Activated CD4-positive, alpha-beta T cell treated with anti-CD3 and anti-CD28 coated beads, Interleukin-2, amount 10 ng/mL, durations not matched to agents 24 days and 14 days (primary cell): ENCODE measurements at regions not wholly inside any gene's neighbourhood (a gene's known extent, or its start where the extent isn't known, plus 50 kb on each side); places are given as distances from the start of the nearest gene placed in this dataset.

Source experiments
- DNase-seq: peaks from one replicate; pipeline ENCODE4 v3.0.0; 2022
- H3K27ac Mint-ChIP-seq: one replicate; pipeline ENCODE4 v1.8.0; 2022; ENCODE audit warnings: mild to moderate bottlenecking, mixed read lengths
- H3K27me3 Mint-ChIP-seq: one replicate; pipeline ENCODE4 v1.8.0; 2022; ENCODE audit warnings: mixed read lengths
- H3K36me3 Mint-ChIP-seq: one replicate; pipeline ENCODE4 v1.8.0; 2022; ENCODE audit warnings: low read depth, mild to moderate bottlenecking, mixed read lengths
- H3K4me1 Mint-ChIP-seq: one replicate; pipeline ENCODE4 v1.8.0; 2021; ENCODE audit warnings: mixed read lengths
- H3K4me3 Mint-ChIP-seq: one replicate; pipeline ENCODE4 v1.8.0; 2022; ENCODE audit warnings: mild to moderate bottlenecking, moderate library complexity, mixed read lengths
- H3K9me3 Mint-ChIP-seq: one replicate; pipeline ENCODE4 v1.8.0; 2021; ENCODE audit warnings: mixed read lengths
- intact Hi-C: fragments of 100-400 bp; cut with micrococcal nuclease; formaldehyde crosslinking; loops from one replicate; pipeline ENCODE4 v1.15.1; 2023

GRCh38 chr2:234851451-234851850 is 100.4 kb upstream of the SH3BP4 start:
- no peak for DNase-seq
- no peak overlapping the region for H3K4me3 Mint-ChIP-seq
- intact Hi-C loops, result no loop called here
- H3K9me3 Mint-ChIP-seq, result no peaks in the 10 kb centered on the region
- no peak overlapping the region for H3K27ac Mint-ChIP-seq
- no peaks in the 10 kb centered on the region for H3K36me3 Mint-ChIP-seq
- H3K4me1 Mint-ChIP-seq, result no peaks in the 10 kb centered on the region
- no peaks in the 10 kb centered on the region for H3K27me3 Mint-ChIP-seq

- H3K27me3 Mint-ChIP-seq, result no peaks in the 10 kb centered on the region
- no peaks in the 10 kb centered on the region for H3K9me3 Mint-ChIP-seq
- H3K4me1 Mint-ChIP-seq, result no peaks in the 10 kb centered on the region
- intact Hi-C loops, result no loop called here
- DNase-seq, result no peak
- no peak overlapping the region for H3K27ac Mint-ChIP-seq
- no peaks in the 10 kb centered on the region for H3K36me3 Mint-ChIP-seq
- H3K4me3 Mint-ChIP-seq, result no peak overlapping the region
These were observed 101.0 kb upstream of the SH3BP4 start for GRCh38 chr2:234850818-234851217.

- no peak overlapping the region for H3K4me3 Mint-ChIP-seq
These were observed 102.1 kb upstream of the SH3BP4 start for GRCh38 chr2:234849678-234850077.

GRCh38 chr2:234848578-234848977 is 103.2 kb upstream of the SH3BP4 start:
- Mint-ChIP-seq H3K27ac (no peak overlapping the region), H3K9me3 (no peaks in the 10 kb centered on the region), H3K4me1 (no peaks in the 10 kb centered on the region), H3K27me3 (no peaks in the 10 kb centered on the region), H3K4me3 (no peak overlapping the region), H3K36me3 (no peaks in the 10 kb centered on the region)
- intact Hi-C loops, result no loop called here
- DNase-seq, result no peak

More at GRCh38 chr2:234849678-234850077, 102.1 kb upstream of the SH3BP4 start:
- Mint-ChIP-seq H3K27me3 (no peaks in the 10 kb centered on the region), H3K27ac (no peak overlapping the region), H3K36me3 (no peaks in the 10 kb centered on the region), H3K4me1 (no peaks in the 10 kb centered on the region), H3K9me3 (no peaks in the 10 kb centered on the region)
- DNase-seq, result no peak
- intact Hi-C loops, result no loop called here

GRCh38 chr2:234847639-234848038 is 104.2 kb upstream of the SH3BP4 start:
- Mint-ChIP-seq H3K27me3 (no peaks in the 10 kb centered on the region), H3K36me3 (no peaks in the 10 kb centered on the region), H3K27ac (no peak overlapping the region), H3K9me3 (no peaks in the 10 kb centered on the region), H3K4me1 (no peaks in the 10 kb centered on the region), H3K4me3 (no peak overlapping the region)
- no peak for DNase-seq
- intact Hi-C loops, result no loop called here

- Mint-ChIP-seq H3K9me3 (no peaks in the 10 kb centered on the region), H3K4me1 (no peaks in the 10 kb centered on the region), H3K27me3 (no peaks in the 10 kb centered on the region), H3K4me3 (no peak overlapping the region), H3K36me3 (no peaks in the 10 kb centered on the region), H3K27ac (no peak overlapping the region)
- no peak for DNase-seq
- intact Hi-C loops, result no loop called here
These were observed 104.5 kb upstream of the SH3BP4 start for GRCh38 chr2:234847364-234847635.

GRCh38 chr2:234846599-234847363 is 105.0 kb upstream of the SH3BP4 start:
- intact Hi-C loops, result no loop called here
- Mint-ChIP-seq H3K36me3 (no peaks in the 10 kb centered on the region), H3K27me3 (no peaks in the 10 kb centered on the region), H3K27ac (no peak overlapping the region), H3K4me1 (no peaks in the 10 kb centered on the region), H3K4me3 (no peak overlapping the region), H3K9me3 (no peaks in the 10 kb centered on the region)
- no peak for DNase-seq

- H3K4me3 Mint-ChIP-seq, result no peak overlapping the region
- H3K4me1 Mint-ChIP-seq, result no peaks in the 10 kb centered on the region
- H3K36me3 Mint-ChIP-seq, result no peaks in the 10 kb centered on the region
- no peaks in the 10 kb centered on the region for H3K27me3 Mint-ChIP-seq
- no peak overlapping the region for H3K27ac Mint-ChIP-seq
- no peak for DNase-seq
- H3K9me3 Mint-ChIP-seq, result no peaks in the 10 kb centered on the region
- intact Hi-C loops, result no loop called here
These were observed 105.9 kb upstream of the SH3BP4 start for GRCh38 chr2:234845602-234846590.

GRCh38 chr2:234843411-234843810 is 108.4 kb upstream of the SH3BP4 start:
- Mint-ChIP-seq H3K4me3 (no peak overlapping the region), H3K36me3 (no peaks in the 10 kb centered on the region), H3K27ac (no peak overlapping the region), H3K27me3 (no peaks in the 10 kb centered on the region), H3K4me1 (no peaks in the 10 kb centered on the region), H3K9me3 (no peaks in the 10 kb centered on the region)
- intact Hi-C loops, result no loop called here
- DNase-seq, result no peak

GRCh38 chr2:234842753-234843152 is 109.1 kb upstream of the SH3BP4 start:
- intact Hi-C loops, result no loop called here
- no peaks in the 10 kb centered on the region for H3K27me3 Mint-ChIP-seq
- no peak overlapping the region for H3K27ac Mint-ChIP-seq
- H3K4me3 Mint-ChIP-seq, result no peak overlapping the region
- H3K9me3 Mint-ChIP-seq, result no peaks in the 10 kb centered on the region
- no peak for DNase-seq
- H3K36me3 Mint-ChIP-seq, result no peaks in the 10 kb centered on the region
- H3K4me1 Mint-ChIP-seq, result no peaks in the 10 kb centered on the region

GRCh38 chr2:234841321-234842015 is 110.3 kb upstream of the SH3BP4 start:
- Mint-ChIP-seq H3K36me3 (no peaks in the 10 kb centered on the region), H3K27ac (no peak overlapping the region), H3K27me3 (no peaks in the 10 kb centered on the region), H3K4me1 (no peaks in the 10 kb centered on the region), H3K9me3 (no peaks in the 10 kb centered on the region), H3K4me3 (no peak overlapping the region)
- intact Hi-C loops, result no loop called here
- no peak for DNase-seq

- Mint-ChIP-seq H3K4me1 (no peaks in the 10 kb centered on the region), H3K27me3 (no peaks in the 10 kb centered on the region), H3K4me3 (no peak overlapping the region), H3K27ac (no peak overlapping the region), H3K36me3 (no peaks in the 10 kb centered on the region), H3K9me3 (no peaks in the 10 kb centered on the region)
- DNase-seq, result no peak
- intact Hi-C loops, result no loop called here
These were observed 111.5 kb upstream of the SH3BP4 start for GRCh38 chr2:234840336-234840735.

GRCh38 chr2:234839285-234839684 is 112.5 kb upstream of the SH3BP4 start:
- Mint-ChIP-seq H3K36me3 (no peaks in the 10 kb centered on the region), H3K4me1 (no peaks in the 10 kb centered on the region), H3K9me3 (no peaks in the 10 kb centered on the region), H3K4me3 (no peak overlapping the region), H3K27ac (no peak overlapping the region), H3K27me3 (no peaks in the 10 kb centered on the region)
- DNase-seq, result no peak
- intact Hi-C loops, result no loop called here

GRCh38 chr2:234836271-234836670 is 115.5 kb upstream of the SH3BP4 start:
- H3K36me3 Mint-ChIP-seq, result no peaks in the 10 kb centered on the region
- H3K27ac Mint-ChIP-seq, result no peak overlapping the region
- no peaks in the 10 kb centered on the region for H3K4me1 Mint-ChIP-seq
- no peaks in the 10 kb centered on the region for H3K27me3 Mint-ChIP-seq
- H3K4me3 Mint-ChIP-seq, result no peak overlapping the region
- DNase-seq, result no peak
- no peaks in the 10 kb centered on the region for H3K9me3 Mint-ChIP-seq
- intact Hi-C loops, result no loop called here
